T47D (cell line): ENCODE measurements at regions not wholly inside any gene's neighbourhood (a gene's known extent, or its start where the extent isn't known, plus 50 kb on each side); places are given as distances from the start of the nearest gene placed in this dataset.

Experiments used
- DNase-seq, 2 experiments: peaks; one replicate each; pipeline versions ENCODE4 v3.0.0 to v3.0.0-alpha.2; 2011 to 2012; ENCODE audit warnings: low read depth in 1 of 2, low spot score in 1 of 2
- JUND ChIP-seq: IDR thresholded peaks from 2 replicates; pipeline ENCODE4 v1.6.1; 2012; ENCODE audit warnings: low read depth
- in situ Hi-C: cut with HindIII; loops from 2 replicates; pipeline ENCODE4 v1.10.0; 2016; ENCODE audit warnings: low sequenced_read_pairs, low pct_unique_long_range_greater_than_20kb

DNA sequence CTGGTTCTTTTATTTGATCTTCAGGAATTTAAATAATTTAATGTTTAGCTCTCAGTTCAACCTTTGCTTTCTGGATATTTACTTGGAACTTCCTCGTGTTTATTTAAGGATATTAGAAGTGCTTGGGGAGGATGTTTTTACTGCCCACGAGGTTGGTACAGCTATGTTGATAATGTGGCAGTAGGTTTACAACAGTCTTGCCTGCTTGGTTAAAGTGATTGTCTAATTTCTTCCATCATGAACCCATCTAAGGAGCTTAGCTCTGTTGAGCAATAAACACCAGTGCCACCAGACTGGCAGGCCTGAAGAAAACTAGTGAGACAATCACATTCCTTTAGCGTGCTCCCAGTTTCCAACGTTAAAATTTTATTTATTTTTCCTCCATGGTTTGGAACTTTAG lies 94.5 kb downstream of the ICOS start:
- no peak for TF ChIP-seq JUND
- DNase-seq, result no peak
- in situ Hi-C loops, result no loop called here

DNA sequence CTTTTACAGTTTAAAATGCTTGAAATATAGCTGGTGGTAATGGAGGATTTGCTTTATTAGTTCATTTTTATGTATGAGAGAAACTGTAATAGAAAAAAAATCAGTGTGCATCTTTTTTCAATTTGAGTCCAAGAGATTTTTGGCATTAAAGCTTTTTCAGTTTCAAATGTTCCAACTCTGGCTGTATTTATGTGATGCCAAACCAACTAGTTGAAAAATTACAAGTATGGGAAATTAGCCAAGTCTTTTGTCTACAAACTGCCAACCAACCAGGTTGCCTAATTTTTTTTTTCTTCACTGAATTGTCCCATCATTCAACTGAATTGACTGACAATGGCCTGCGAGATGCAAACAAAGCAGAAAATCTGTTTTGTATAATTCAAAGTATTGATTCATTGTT lies 95.7 kb downstream of the ICOS start:
- no peak for DNase-seq
- no peak for TF ChIP-seq JUND
- in situ Hi-C loops, result no loop called here

DNA sequence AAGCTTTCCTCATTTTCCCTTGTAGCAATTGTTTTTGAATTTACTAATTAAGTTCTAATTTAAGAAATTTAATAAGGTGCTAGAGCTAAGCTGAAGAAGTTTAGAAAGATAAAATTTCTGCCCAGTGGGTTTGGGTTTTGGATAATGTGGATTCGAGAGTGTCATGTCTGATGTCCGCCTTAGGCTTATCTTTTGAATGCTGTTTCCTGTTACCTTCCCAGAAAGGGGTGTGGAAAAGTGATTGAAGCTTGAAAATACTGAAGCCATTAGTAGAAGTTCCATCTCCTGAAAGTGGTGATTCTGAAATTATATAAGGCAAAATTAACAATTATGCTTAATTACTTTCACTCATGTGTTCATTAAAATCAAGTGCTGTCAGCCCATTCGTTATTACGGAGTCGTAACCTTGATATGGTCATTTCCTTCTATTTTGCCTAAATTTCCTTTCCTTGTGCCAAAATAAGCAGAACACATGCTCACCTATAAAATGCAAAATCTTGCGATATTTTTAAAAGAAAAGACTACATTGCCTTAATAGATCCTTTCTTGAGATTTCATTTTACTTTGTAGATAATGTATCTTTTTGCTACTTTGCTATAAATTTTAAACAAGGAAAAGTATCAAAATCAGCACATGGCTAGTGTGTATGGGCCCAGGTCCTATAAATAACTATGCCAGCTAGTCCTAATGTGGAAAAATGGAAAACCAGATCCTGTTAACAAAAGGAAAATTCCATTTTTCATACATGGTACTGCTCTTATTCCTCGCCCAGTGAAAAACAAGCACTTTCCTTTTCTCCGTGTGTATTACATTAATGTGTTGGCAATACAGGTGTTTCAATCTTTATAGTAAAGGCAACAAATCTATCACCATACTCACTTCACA lies 97.3 kb downstream of the ICOS start:
- in situ Hi-C loops, result no loop called here
- no peak for DNase-seq
- no peak for TF ChIP-seq JUND

GRCh38 chr2:204036706-204037105 lies 100.1 kb downstream of the ICOS start:
- DNase-seq, result no peak
- in situ Hi-C loops, result no loop called here
- TF ChIP-seq JUND, result no peak

DNA sequence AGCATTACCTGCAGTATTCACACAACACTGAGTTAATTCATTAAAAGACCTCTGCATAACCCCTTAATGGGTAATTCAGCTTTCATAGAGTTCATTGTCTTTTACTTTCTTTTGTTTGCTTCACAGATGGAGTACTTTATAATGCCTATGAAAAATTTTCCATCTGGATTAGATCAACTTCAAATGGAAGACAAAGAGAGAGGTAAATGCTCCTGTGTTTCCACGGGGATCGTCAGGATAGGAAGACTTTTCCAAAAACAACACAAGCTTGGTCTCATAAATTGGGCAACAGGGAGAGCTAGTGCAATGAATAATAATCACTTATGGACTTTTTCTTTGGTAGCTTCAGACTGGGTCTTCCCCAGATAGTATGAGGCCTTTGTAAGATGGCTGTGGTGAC lies 100.7 kb downstream of the ICOS start:
- in situ Hi-C loops, result no loop called here
- TF ChIP-seq JUND, result no peak
- no peak for DNase-seq

DNA sequence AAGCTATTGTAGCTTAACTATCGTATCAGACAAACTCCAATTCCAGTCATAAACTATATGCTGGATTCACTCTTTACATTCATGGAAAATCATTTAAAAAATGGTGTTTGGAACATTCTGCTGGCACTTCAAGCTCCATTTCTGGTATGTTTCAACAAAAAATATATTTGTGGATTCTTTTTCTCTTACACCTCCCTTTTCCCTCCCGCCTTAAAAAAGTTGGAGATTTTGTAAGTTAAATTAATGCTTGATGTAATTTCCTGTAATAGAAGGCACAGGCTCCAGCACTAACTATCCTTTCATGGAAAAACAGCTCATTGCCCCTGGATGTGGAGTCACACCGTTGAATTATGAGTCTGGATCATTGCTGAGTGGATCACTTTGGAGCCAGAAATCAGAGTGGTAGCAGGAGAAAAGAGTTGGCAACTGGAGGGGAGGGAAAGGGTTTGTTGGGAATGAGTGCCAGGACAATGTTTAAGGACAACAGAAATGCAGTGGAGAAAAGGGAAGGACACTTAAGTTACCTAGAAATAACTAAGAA lies 102.8 kb downstream of the ICOS start:
- in situ Hi-C loops, result no loop called here
- no peak for DNase-seq
- TF ChIP-seq JUND, result no peak

- in situ Hi-C loops, result no loop called here
- DNase-seq, result no peak
- no peak for TF ChIP-seq JUND
Measured at GRCh38 chr2:204040016-204040415, 103.5 kb downstream of the ICOS start.

GRCh38 chr2:204042401-204042800 lies 105.8 kb downstream of the ICOS start:
- no peak for TF ChIP-seq JUND
- in situ Hi-C loops, result no loop called here
- no peak for DNase-seq

- in situ Hi-C loops, result no loop called here
- no peak for TF ChIP-seq JUND
- DNase-seq, result no peak
Measured at GRCh38 chr2:204046145-204046544, 109.6 kb downstream of the ICOS start.

GRCh38 chr2:204049635-204050034 lies 113.1 kb downstream of the ICOS start:
- TF ChIP-seq JUND, result no peak
- DNase-seq, result no peak
- in situ Hi-C loops, result no loop called here

- in situ Hi-C loops, result no loop called here
- no peak for TF ChIP-seq JUND
- no peak for DNase-seq
Measured at GRCh38 chr2:204050681-204051080, 114.1 kb downstream of the ICOS start.

DNA sequence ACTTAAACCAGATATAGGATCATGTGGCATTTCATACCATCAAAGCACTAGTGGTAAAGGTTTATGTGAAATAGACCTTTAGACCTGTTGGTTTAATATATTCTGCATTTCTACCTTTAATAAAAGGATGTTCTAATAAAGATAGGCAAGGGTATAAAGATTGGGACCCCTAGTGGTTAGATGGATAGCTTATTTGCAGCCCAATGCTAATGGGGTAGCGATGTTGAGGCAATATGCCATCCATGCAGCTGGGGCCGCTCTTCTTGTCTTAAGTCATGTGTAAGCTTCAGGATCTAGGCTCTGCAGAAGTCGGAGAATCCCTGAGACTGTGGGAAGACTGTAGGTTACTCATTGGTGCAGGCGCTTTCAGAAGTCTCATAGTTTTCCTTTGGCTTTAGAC lies 114.9 kb downstream of the ICOS start:
- TF ChIP-seq JUND, result no peak
- DNase-seq, result no peak
- in situ Hi-C loops, result no loop called here

GRCh38 chr2:204051984-204052556 lies 115.5 kb downstream of the ICOS start:
- in situ Hi-C loops, result no loop called here
- no peak for DNase-seq
- no peak for TF ChIP-seq JUND

- no peak for TF ChIP-seq JUND
- in situ Hi-C loops, result no loop called here
- no peak for DNase-seq
Measured at GRCh38 chr2:204059016-204059415, 122.5 kb downstream of the ICOS start.
